DMS79 (cell line): ENCODE measurements at regions not wholly inside any gene's neighbourhood (a gene's known extent, or its start where the extent isn't known, plus 50 kb on each side); places are given as distances from the start of the nearest gene placed in this dataset.
"Not testable (repeated sequence)": the region's sequence is repeated elsewhere in the genome, so short reads cannot be mapped to it uniquely, and the experiment has no call there.

Experiments used
- DNase-seq: peaks from one replicate; lab custom pipeline; 2025; lab: John Stamatoyannopoulos, UW

DNA sequence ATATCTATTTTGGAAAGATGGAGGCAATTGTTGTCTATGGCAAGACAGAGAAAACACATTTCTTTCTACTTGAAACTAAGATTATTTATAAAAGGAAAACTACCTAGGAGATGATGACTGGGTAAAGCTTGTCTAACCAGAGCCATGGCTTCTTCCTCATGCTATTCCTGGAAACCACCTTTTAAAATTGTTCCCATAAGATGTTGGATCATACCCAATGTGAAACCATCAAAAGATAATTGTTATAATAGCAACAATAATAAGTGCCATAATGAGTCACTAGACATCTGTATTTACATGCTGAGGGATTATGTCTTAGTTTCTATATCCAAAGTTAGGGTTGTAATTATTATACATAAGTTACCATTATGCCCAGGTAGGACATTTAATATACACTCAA is 428.4 kb downstream of the KCNJ2 start:
- no peak for DNase-seq

DNA sequence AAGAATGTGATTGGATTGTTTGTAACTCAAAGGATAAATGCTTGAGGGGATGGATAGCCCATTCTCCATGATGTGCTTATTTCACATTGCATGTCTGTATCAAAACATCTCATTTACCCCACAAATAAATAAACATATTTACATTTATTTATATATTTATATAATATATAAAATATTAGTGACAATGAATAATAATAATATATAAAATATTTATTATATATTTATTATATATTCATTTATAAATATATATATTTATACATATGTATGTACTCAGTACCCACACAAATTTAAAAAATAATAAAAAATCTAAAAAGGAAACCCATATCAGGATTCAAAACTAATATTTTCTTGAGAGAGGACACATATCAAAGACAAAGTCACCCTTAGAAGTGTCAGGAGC is 429.9 kb downstream of the KCNJ2 start:
- no peak for DNase-seq

DNA sequence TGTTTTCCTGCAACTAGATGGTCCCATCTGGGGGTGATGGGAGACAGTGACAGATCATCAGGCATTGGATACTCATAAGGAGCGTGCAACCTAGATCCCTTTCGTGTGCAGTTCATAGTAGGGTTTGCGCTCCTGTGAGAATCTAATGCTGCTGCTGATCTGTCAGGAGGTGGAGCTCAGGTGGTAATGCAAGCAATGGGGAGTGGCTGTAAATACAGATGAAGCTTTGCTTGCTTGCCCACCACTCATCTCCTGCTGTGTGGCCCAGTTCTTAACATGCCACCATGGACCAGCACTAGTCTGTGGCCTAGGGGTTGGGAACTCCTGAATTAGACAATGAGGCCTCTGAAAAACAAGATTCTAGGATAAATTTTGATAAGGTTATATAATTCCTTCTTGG is 430.6 kb downstream of the KCNJ2 start:
- not testable (repeated sequence) for DNase-seq

DNA sequence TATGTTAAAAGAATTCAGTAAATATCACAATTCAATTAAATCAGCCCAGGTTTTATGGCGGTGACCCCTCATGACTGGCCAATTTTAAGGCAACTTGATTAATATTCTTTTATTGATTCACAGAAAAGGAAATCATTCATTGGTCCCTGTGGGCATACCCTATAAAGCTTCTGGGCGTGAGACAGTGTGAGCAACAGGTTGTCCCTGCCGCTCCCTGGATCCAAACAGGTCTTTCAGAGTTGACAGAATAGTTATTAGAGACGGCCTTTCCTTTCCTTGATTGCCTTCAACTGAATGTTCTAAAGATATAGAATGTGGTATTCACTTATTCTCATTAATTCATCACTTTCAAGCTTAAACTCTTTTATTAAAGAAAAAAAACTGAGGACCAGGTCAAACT is 433.9 kb downstream of the KCNJ2 start:
- no peak for DNase-seq

DNA sequence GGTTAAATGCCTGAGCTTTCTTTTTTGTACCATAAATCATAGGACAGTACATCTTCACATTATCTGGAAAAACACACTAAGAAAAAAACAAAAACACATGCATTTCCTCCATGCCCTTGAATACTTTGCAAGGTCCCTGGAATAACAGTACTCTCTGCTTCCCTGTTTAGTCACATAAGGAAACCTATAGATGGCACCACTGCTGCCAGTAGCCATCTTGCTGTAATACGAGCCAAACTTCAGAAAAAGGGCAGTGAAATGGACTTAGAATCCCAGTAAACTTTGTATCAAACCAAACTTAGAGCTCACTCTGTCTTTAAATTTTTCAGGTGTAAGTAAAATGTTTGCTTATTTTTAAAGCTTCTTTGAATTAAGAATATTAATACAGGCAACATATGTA is 435.5 kb downstream of the KCNJ2 start:
- no peak for DNase-seq

DNA sequence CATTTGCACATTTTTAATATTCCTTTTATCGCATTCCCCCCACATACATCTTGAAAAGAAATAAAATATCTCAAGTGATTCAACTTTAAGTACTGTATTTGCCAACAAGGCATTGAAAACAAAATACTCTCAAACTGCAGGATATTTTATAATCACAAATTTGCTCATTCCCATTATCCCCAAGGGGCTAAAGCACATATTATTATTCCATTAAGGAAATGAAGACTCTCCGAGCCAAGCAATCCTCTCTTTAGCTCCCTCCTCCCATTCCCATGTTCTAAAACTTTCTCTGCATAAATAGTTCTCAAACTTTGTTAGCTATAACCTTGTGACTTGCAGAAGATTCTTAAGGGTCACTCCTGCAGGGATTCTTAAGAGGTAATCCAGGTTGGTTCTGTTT is 436.8 kb downstream of the KCNJ2 start:
- DNase-seq, result no peak

DNA sequence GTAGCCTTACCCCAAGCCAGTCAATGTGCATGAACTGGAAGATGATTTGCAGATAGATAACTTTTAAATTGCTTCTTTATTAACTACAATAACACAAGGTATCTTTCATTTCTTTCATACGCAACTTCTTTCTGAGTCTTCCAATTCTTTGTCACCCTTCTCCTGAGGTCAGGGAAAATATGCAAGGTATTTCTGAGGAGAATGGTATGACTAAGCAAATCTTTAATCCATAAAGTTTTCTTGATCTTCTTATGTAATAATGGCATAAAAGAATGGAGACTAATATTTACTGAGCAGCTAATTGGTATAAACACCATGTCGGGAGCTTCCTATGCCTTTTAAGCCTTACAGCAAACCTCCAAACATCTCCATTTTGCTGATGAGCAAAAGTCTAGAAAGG is 438.9 kb downstream of the KCNJ2 start:
- DNase-seq, result no peak

DNA sequence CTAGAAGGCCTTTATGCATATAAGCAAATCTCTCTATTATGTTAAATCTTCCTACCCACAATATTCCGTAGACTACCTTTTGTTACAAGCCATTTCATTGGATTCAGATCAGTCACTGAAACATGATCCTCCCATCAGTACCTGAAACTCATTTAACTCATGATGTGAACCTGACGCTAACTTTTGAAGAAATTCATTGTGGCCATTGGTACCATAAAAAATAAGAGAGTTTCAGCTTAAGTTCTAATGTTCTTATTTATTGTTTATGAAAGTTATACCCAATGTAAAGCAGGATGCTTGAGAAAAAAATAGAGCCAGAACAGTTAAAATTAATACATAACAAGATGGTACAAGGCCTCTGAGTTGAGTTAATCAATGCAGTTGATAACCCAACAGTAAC is 439.6 kb downstream of the KCNJ2 start:
- no peak for DNase-seq

DNA sequence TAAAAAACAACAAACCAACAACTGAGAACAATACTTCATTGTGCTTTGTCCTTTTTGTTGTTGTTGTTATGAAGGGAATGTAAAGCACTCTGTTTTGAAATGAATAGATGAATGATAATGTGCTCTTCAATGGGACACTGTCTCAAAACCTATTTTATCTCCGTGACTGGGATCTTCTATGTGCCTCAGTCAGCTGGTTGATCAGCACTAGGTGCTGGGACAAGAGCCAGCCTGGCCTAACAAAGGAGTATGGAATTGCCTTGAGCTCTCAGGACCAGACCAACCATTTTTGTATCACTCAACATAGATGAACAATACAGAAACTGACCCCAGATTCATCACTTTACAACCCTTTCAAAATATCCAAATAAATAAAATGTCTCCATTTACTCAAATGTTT is 440.2 kb downstream of the KCNJ2 start:
- DNase-seq, result no peak

DNA sequence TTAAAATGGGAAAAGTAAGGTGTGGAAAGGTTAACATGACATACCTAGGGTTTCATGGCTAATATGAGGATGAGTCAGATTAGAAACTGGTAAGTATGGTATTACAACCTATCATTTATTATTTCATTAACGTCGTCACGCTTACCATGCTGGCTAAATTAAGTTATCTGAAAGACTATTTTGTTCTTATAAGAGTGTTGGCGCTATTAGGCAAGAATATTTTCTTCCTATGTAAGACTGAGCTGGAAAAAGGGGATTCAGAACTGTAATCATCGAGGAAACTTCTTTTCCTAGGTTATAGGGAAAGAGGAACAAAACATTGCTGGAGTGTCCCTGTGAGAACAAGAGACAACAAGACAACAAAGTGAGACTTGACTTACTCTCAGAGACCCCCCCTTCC is 440.8 kb downstream of the KCNJ2 start:
- no peak for DNase-seq

DNA sequence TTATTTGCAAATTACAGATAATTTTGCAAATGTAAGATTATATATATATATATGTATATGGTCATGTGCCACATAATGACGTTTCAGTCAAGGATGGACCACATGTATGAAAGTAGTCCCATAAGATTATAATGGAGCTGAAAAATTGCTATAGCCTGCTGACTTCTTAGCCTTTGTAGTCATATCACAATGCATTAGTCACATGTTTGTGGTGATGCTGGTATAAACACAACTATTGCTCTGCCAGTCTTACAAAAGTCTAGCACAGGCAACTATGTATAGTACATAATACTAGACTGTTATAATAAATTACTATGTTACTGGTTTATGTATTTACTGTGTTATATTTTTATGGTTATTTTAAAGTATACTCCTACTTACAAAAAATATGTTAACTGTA is 444.3 kb downstream of the KCNJ2 start:
- no peak for DNase-seq

DNA sequence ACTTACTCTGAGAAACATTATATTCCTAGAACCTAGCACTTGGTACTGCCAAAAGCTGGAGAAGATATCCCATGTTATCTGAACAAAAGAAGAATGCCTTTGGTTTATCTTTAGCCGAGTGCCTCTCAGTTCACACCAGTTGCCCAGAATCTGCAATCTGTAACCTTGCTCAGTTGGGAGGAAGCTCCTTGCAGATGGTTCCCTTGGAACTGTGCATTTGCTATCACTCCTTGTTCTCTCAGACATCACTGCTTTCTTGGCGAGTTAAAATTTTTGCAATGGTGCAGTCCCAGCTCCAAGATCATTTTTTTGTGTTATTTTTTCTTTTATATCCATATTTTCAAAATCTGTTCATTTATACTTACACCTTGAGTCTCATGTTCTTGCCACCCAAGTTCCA is 446.5 kb downstream of the KCNJ2 start:
- DNase-seq, result no peak

DNA sequence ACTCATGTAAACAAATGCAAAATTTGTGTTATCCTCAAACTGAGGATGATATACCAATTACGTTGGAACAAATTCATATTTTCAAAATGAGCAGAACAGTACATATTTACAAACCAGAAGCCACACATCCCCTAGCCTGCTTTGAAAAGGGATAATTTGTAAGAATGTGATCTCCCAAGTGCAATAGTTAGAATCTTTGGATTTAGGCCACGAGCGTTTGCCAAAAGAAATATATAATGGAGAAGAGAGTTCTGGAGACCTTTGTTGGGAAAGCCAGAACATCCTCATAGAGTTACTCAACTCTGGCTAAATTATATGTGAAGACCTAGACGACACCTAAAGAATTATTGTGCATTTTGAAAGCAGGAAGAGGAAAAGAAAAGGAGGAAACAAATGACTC is 449.3 kb downstream of the KCNJ2 start:
- no peak for DNase-seq

DNA sequence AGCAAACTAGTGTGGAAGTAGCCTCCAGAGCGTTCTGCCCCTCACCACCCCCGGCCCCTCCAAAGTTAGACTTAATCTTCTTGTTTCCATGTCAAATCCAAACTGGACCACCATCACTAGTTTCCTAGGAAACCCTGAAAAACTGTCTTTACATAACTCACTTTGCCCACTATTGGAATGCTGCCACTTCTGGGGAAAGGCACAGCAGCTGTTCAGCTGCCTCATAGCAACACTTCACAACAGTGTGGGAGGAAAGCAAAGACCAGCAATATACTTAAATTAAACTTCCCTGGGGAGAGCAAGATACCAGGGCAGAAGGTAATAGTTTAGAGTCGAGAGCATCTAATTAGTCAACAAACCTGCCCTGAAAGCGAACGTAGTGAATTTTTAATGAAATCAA is 452.2 kb downstream of the KCNJ2 start:
- no peak for DNase-seq

DNA sequence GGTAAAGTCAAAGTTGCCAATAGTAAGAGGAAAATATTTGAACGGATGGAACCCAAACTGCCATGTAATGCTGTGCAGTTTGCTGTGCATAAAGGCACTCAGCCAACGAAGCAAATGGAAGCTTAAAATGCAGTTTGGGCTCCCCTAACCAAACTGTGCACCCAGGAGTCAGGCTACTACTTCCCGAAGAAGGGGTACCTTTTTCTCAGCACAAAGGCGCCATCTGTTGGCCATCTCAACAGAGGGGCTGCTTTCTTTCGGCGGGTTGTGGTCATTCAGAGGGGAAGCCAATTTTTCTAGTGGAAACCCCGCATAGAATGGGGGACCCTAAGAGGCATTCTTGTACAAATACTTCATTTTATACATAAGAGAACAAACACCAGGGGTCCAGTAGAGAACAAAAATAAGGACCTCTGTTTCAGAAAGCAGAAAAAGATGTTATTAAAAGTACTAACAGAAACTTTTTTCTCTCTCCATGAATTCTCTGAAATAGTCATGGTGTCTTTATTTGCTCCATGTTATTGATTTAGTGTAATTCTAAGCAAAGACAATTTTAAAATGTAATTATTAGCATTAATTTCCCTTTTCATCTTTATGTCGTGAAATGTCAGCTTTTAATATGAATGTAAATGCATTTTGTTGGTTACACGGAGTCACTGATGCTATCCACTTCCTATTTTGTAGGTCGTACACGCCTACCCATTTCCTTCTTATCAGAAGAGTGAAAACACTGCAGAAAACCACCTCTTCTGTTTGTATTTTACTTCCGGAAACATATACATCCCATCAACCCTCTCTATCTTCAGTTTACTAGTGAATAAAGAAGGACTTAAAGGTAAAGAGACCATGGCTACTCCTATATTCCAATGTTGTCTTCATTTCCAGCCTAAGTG is 453.3 kb downstream of the KCNJ2 start:
- DNase-seq, result no peak

DNA sequence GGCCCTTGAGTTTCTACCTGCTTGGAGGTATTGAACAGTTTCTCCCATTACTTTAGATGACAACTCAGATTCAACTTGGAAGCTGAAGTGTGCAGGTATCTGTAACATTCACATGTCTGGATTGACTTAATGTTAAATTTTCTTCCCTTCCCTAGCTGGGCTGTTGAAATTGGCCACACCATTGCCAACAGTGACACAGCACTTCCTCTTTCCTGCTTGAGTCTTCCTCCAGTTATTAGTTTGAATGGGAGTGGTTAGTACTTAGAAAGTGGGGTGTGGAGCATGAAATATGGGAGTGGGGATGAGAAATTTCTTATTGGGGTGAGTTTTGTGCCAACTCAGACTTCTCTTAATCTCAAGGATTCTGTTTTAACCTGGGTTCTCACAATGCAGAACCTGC is 454.9 kb downstream of the KCNJ2 start:
- DNase-seq, result no peak

DNA sequence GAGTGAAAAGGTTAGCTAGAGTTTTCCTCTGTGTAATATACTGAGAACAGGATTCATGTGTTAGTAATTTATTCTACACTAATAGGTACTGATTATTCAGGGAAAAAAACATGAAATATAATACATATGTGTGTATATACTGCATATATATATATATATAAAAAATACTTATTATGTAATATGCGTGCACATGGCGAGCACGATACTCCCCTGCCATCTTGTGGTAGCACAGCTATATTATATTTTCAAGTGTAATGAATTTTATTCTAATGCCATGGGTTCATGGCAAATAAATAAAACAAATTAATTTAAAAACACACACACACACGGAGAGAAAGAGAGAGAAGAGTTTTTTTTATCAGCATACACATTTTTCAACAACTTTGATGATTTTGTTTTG is 460.6 kb downstream of the KCNJ2 start:
- DNase-seq, result no peak

DNA sequence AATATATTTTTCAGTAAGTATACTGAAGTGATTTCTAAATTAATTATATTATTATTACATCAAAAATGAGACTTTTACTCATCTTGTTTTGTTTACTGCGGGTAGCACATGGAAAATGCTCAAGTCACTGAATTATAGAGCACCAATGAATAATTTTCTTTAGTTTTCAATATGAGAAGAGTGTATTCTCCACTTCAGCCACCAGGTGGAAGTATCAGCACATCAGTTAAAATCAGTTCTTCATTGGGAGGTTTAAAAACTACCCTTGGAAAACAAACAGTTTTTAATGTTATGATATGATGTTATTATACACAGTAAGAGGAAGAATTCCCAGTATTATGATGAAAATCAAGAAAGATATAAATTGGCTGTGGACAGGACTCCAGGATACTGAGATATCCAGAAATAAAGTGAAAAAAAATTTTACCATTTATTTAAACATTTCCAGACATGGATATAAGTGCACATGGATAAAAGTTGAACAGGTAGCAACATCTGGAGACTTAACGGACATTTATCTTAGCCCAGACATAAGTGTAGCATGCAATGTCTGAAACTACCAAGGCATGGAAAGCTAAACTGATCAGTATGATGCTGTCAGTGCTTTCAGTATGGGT is 467.3 kb downstream of the KCNJ2 start:
- DNase-seq, result no peak

DNA sequence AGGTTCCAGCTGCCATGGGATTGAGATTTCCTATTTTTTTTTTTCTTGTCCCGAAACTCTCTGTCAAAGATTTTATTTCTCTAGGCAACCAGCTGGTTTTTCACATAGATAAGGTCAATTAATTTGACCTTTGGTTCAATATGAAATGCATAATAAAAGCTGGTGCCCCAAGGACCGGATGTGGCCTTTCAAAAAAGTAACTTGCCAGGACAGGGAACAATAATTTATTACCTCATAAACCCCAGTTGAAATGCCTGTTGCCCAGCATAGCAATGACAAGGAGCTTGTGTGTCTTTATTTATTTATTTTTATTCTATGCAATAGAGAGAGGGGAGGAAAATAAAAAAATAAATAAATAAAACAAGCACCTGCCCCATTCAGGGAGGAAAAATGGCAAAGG is 472.7 kb downstream of the KCNJ2 start:
- no peak for DNase-seq

DNA sequence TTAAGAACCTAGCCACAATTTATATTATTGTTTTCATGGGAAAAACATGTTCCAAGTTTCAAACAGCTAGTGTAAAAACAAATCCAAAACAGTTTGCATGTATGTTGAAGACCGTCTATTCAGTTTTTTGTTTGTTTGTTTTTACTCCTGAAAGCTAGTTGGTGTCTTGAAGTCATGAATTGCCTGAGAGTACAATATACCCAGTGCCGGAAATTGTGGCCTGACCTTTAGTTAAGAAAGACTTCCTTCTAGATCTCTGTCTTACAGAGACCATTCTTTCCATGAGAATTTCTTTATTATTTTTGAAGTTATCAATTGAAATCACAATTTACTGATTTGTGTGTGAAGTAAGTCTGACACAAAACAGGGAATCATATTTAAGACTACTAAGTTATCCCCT is 474.8 kb downstream of the KCNJ2 start:
- no peak for DNase-seq

DNA sequence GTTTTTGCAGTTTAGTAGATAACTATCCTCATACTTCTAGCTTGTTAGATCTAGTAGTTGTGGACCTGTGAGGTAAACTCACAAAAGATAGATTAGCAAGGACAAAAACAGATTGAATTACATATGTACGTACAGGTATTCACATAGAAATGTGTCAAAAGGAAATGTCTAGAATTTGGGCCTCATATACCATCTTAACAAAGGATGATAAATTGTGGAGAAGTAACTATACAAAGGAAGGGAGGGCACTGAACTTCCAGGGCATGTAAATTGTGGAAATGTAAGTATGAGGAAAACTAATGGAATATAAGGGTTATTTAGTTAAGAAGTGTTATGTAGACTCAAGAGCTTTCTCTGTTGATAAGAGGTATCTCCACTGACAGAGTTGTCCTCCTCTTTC is 477.3 kb downstream of the KCNJ2 start:
- no peak for DNase-seq

DNA sequence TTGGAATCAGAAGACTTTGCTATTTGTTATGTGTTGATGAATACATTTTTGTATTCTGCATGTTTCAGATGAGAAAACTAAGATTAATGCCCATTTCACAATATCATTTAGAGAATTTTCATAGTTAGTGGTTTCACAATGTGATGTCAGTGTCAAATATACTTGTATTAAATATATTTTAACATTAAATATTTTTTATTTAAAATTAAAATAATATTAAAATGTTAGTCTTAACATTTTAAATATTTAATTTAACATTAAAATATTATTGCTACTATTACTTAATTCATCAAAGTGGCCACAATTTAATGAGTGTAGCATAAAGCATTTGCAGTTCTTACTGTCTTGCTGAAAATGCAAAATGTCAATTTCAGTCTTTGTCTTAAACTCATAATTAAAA is 478.8 kb downstream of the KCNJ2 start:
- no peak for DNase-seq

DNA sequence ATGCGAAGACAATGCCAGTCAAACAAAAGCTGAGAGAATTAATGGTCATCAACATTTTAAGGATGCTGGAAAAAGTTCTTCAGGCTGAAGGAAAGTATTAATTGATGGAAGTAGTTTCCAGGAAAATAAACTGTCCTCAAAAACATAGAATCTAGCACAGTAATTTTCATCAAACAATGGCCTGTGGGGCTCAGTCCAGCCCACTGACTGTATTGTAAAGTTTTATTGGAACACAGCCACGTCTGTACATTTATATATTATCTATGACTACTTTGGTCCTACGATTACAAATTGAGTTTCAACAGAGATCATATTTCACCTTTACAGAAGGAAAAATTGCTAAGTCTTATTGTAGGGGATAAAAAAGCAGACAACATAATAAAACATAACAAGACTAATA is 484.5 kb downstream of the KCNJ2 start:
- DNase-seq, result no peak

DNA sequence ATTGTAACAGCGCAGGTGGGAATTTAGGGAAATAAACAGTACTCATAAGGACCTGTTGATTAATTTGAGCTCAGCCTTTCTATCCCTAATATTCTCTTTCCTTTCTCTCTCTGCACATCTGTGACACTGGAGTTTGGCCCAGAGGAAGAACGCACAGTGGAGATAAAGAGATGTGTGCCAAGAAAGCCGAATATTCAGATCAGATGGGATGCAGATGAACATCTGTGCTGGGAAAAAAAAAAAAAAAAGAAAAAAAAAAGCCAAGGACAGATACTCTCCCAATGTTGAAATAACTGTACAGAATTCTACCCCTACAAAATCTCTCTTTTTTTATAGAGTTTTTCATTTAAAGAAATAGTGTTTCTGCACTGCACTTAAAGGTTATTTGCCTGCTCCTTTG is 485.4 kb downstream of the KCNJ2 start:
- DNase-seq, result no peak
